ENCODE measurements at regions not wholly inside any gene's neighbourhood (a gene's known extent, or its start where the extent isn't known, plus 50 kb on each side); places are given as distances from the start of the nearest gene placed in this dataset.

- no peak for FAIRE-seq
- Histone ChIP-seq H3K27me3 (ENCODE audit: insufficient read depth, low read length) (no peaks in the 10 kb centered on the region), H3K9me3 (ENCODE audit: insufficient read depth, low read depth, low read length) (no peaks in the 10 kb centered on the region), H3K27ac (ENCODE audit: low read depth, low read length) (no peak overlapping the region), H3K36me3 (ENCODE audit: insufficient read depth, low read length) (no peaks in the 10 kb centered on the region), H2AFZ (ENCODE audit: low read depth, low read length) (no peak overlapping the region), H3K4me3 (ENCODE audit: insufficient read depth, low read depth, low read length) (no peak overlapping the region), H4K20me1 (ENCODE audit: insufficient read depth, low read length) (no peaks in the 10 kb centered on the region), H3K4me2 (ENCODE audit: low read length) (no peak overlapping the region), H3K4me1 (ENCODE audit: insufficient read depth, low read length) (no peaks in the 10 kb centered on the region), H3K9ac (ENCODE audit: low read length) (no peak overlapping the region), H3K79me2 (ENCODE audit: insufficient read depth, low read length) (no peaks in the 10 kb centered on the region)
- H3K36me3 Mint-ChIP-seq (ENCODE audit: low read depth, unreplicated experiment): peaks cover 7% of the 10 kb centered on the region
- no peak overlapping the region for H3K27ac Mint-ChIP-seq (ENCODE audit: unreplicated experiment)
- DNase-seq (ENCODE audit: low read depth): peak; percentile 27
- H3K27me3 Mint-ChIP-seq (ENCODE audit: low read depth, unreplicated experiment): no peaks in the 10 kb centered on the region
- no peak overlapping the region for H3K4me3 Mint-ChIP-seq (ENCODE audit: unreplicated experiment)
- peaks cover 3% of the 10 kb centered on the region for H3K4me1 Mint-ChIP-seq (ENCODE audit: low read depth, unreplicated experiment)
- TF ChIP-seq CTCF (IDR thresholded peaks at IDR 0.05; ENCODE audit: insufficient read depth, low read depth, low read length): no peak
- TF ChIP-seq EZH2 (IDR thresholded peaks at IDR 0.05; ENCODE audit: insufficient read depth, low read length): no peak
- H3K9me3 Mint-ChIP-seq (ENCODE audit: unreplicated experiment): peaks cover 15% of the 10 kb centered on the region
Observed at GRCh38 chr2:217538719-217539118, 464.1 kb downstream of the TNS1 start.

DNA sequence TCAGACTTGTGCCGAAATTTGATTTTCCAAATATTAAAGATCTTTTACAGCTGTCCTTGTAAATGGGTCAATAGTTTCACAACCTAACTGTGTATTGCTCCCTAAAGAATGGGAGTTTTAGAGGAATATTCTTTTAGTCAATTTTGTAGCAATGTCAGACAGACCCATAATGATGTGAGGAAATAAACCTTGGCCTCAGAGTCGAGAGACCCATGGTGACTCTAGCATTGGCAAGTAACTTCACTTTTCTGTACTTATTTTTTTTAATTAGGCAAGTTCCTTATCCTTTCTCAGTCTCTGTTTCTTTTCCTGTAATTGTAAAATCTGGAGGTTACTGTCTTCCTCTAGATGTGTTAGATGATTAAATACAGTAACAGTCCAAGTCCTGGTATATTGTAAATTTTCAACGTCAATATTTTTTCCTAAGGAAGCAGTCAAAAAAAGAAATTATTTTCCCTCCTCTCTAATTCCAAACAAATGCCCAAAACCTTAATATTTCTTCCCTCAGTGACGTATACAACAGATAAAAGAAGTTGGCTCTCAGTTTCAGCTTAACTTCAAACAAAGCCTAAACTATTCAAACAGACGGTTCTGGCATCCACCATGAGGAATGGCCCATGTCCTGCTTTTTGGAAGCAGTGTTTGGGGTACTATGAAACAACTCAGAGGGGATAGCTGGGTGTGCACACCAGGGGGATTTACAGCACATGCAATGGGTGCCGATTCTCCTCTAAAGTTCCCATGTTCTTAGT, 466.7 kb downstream of the TNS1 start:
- no peak overlapping the region for H2AFZ ChIP-seq (ENCODE audit: low read depth, low read length)
- DNase-seq (ENCODE audit: low read depth) (no peak), FAIRE-seq (peak; percentile 23)
- no peaks in the 10 kb centered on the region for H4K20me1 ChIP-seq (ENCODE audit: insufficient read depth, low read length)
- H3K4me3 ChIP-seq (ENCODE audit: insufficient read depth, low read depth, low read length): no peak overlapping the region
- no peaks in the 10 kb centered on the region for H3K9me3 ChIP-seq (ENCODE audit: insufficient read depth, low read depth, low read length)
- H3K4me1 ChIP-seq (ENCODE audit: insufficient read depth, low read length): no peaks in the 10 kb centered on the region
- H3K36me3 ChIP-seq (ENCODE audit: insufficient read depth, low read length): no peaks in the 10 kb centered on the region
- Mint-ChIP-seq H3K9me3 (ENCODE audit: unreplicated experiment) (peaks cover 9% of the 10 kb centered on the region), H3K36me3 (ENCODE audit: low read depth, unreplicated experiment) (peaks cover 2% of the 10 kb centered on the region), H3K27me3 (ENCODE audit: low read depth, unreplicated experiment) (no peaks in the 10 kb centered on the region), H3K4me1 (ENCODE audit: low read depth, unreplicated experiment) (peaks cover 8% of the 10 kb centered on the region), H3K4me3 (ENCODE audit: unreplicated experiment) (no peak overlapping the region), H3K27ac (ENCODE audit: unreplicated experiment) (no peak overlapping the region)
- no peaks in the 10 kb centered on the region for H3K79me2 ChIP-seq (ENCODE audit: insufficient read depth, low read length)
- no peak overlapping the region for H3K9ac ChIP-seq (ENCODE audit: low read length)
- no peak overlapping the region for H3K27ac ChIP-seq (ENCODE audit: low read depth, low read length)
- TF ChIP-seq EZH2 (IDR thresholded peaks at IDR 0.05; ENCODE audit: insufficient read depth, low read length) (no peak), CTCF (IDR thresholded peaks at IDR 0.05; ENCODE audit: insufficient read depth, low read depth, low read length) (no peak)
- H3K27me3 ChIP-seq (ENCODE audit: insufficient read depth, low read length): peaks cover 7% of the 10 kb centered on the region
- H3K4me2 ChIP-seq (ENCODE audit: low read length): no peak overlapping the region

GRCh38 chr2:217530392-217531090, 472.3 kb downstream of the TNS1 start:
- no peak overlapping the region for H3K4me3 ChIP-seq (ENCODE audit: insufficient read depth, low read depth, low read length)
- DNase-seq (ENCODE audit: low read depth) (no peak), FAIRE-seq (no peak)
- no peaks in the 10 kb centered on the region for H4K20me1 ChIP-seq (ENCODE audit: insufficient read depth, low read length)
- H3K79me2 ChIP-seq (ENCODE audit: insufficient read depth, low read length): no peaks in the 10 kb centered on the region
- no peaks in the 10 kb centered on the region for H3K9me3 ChIP-seq (ENCODE audit: insufficient read depth, low read depth, low read length)
- Mint-ChIP-seq H3K36me3 (ENCODE audit: low read depth, unreplicated experiment) (no peaks in the 10 kb centered on the region), H3K9me3 (ENCODE audit: unreplicated experiment) (peaks cover 5% of the 10 kb centered on the region), H3K4me1 (ENCODE audit: low read depth, unreplicated experiment) (peaks cover 6% of the 10 kb centered on the region), H3K27ac (ENCODE audit: unreplicated experiment) (peak overlapping the region; percentile 66), H3K27me3 (ENCODE audit: low read depth, unreplicated experiment) (peaks cover 5% of the 10 kb centered on the region), H3K4me3 (ENCODE audit: unreplicated experiment) (no peak overlapping the region)
- no peak overlapping the region for H3K4me2 ChIP-seq (ENCODE audit: low read length)
- H3K27ac ChIP-seq (ENCODE audit: low read depth, low read length): no peak overlapping the region
- no peaks in the 10 kb centered on the region for H3K36me3 ChIP-seq (ENCODE audit: insufficient read depth, low read length)
- H3K9ac ChIP-seq (ENCODE audit: low read length): no peak overlapping the region
- no peak for TF ChIP-seq CTCF (IDR thresholded peaks at IDR 0.05; ENCODE audit: insufficient read depth, low read depth, low read length)
- TF ChIP-seq EZH2 (IDR thresholded peaks at IDR 0.05; ENCODE audit: insufficient read depth, low read length): no peak
- H3K4me1 ChIP-seq (ENCODE audit: insufficient read depth, low read length): no peaks in the 10 kb centered on the region
- H3K27me3 ChIP-seq (ENCODE audit: insufficient read depth, low read length): peaks cover 7% of the 10 kb centered on the region
- H2AFZ ChIP-seq (ENCODE audit: low read depth, low read length): no peak overlapping the region
